GM21619 (cell line): ENCODE measurements at regions not wholly inside any gene's neighbourhood (a gene's known extent, or its start where the extent isn't known, plus 50 kb on each side); places are given as distances from the start of the nearest gene placed in this dataset.
"Not testable (repeated sequence)": the region's sequence is repeated elsewhere in the genome, so short reads cannot be mapped to it uniquely, and the experiment has no call there.

Experiments
- ATAC-seq: cut with Tn5 transposase; IDR thresholded peaks from one replicate; pipeline ENCODE4 v1.9.1; 2021; ENCODE audit not compliant: unreplicated experiment

GRCh38 chr14:82766123-82766522, 1232.5 kb upstream of the SEL1L start:
- no peak for ATAC-seq

- no peak for ATAC-seq
Measured at GRCh38 chr14:82766996-82767395, 1233.3 kb upstream of the SEL1L start.

- ATAC-seq, result no peak
Measured at GRCh38 chr14:82776958-82777357, 1243.3 kb upstream of the SEL1L start.

GRCh38 chr14:82778008-82778590, 1244.4 kb upstream of the SEL1L start:
- no peak for ATAC-seq

- no peak for ATAC-seq
Measured at GRCh38 chr14:82778601-82779000, 1244.9 kb upstream of the SEL1L start.

- no peak for ATAC-seq
Measured at GRCh38 chr14:82779301-82779700, 1245.6 kb upstream of the SEL1L start.

GRCh38 chr14:82785756-82786482, 1252.3 kb upstream of the SEL1L start:
- ATAC-seq, result no peak

- ATAC-seq, result no peak
Measured at GRCh38 chr14:82786483-82786880, 1252.8 kb upstream of the SEL1L start.

- ATAC-seq, result no peak
Measured at GRCh38 chr14:82796086-82796485, 1262.4 kb upstream of the SEL1L start.

GRCh38 chr14:82798276-82798675, 1264.6 kb upstream of the SEL1L start:
- no peak for ATAC-seq

- no peak for ATAC-seq
Measured at GRCh38 chr14:82805892-82806825, 1272.5 kb upstream of the SEL1L start.

GRCh38 chr14:82811246-82811645, 1277.6 kb upstream of the SEL1L start:
- no peak for ATAC-seq

GRCh38 chr14:82814339-82814738, 1280.7 kb upstream of the SEL1L start:
- not testable (repeated sequence) for ATAC-seq

- no peak for ATAC-seq
Measured at GRCh38 chr14:82830596-82830995, 1296.9 kb upstream of the SEL1L start.

GRCh38 chr14:82836256-82836950, 1302.8 kb upstream of the SEL1L start:
- no peak for ATAC-seq

- no peak for ATAC-seq
Measured at GRCh38 chr14:82837611-82838140, 1304.0 kb upstream of the SEL1L start.

- no peak for ATAC-seq
Measured at GRCh38 chr14:82850576-82850975, 1316.9 kb upstream of the SEL1L start.

GRCh38 chr14:82854131-82854530, 1320.5 kb upstream of the SEL1L start:
- no peak for ATAC-seq

- no peak for ATAC-seq
Measured at GRCh38 chr14:82854901-82855300, 1321.2 kb upstream of the SEL1L start.

- no peak for ATAC-seq
Measured at GRCh38 chr14:82855912-82856391, 1322.3 kb upstream of the SEL1L start.

- ATAC-seq, result no peak
Measured at GRCh38 chr14:82861313-82861712, 1327.7 kb upstream of the SEL1L start.
